ENCODE measurements at regions not wholly inside any gene's neighbourhood (a gene's known extent, or its start where the extent isn't known, plus 50 kb on each side); places are given as distances from the start of the nearest gene placed in this dataset.
A peak's percentile ranks its signal among the peaks of the same experiment; 100 is the strongest.

GRCh38 chr11:95297680-95298452, 66.9 kb upstream of the SESN3 start:
- in situ Hi-C loops (cut with HindIII; ENCODE audit: low sequenced_read_pairs), result no loop called here
- DNase-seq (ENCODE audit: low read depth, low spot score), result no peak
- TF ChIP-seq, protein P1, sequence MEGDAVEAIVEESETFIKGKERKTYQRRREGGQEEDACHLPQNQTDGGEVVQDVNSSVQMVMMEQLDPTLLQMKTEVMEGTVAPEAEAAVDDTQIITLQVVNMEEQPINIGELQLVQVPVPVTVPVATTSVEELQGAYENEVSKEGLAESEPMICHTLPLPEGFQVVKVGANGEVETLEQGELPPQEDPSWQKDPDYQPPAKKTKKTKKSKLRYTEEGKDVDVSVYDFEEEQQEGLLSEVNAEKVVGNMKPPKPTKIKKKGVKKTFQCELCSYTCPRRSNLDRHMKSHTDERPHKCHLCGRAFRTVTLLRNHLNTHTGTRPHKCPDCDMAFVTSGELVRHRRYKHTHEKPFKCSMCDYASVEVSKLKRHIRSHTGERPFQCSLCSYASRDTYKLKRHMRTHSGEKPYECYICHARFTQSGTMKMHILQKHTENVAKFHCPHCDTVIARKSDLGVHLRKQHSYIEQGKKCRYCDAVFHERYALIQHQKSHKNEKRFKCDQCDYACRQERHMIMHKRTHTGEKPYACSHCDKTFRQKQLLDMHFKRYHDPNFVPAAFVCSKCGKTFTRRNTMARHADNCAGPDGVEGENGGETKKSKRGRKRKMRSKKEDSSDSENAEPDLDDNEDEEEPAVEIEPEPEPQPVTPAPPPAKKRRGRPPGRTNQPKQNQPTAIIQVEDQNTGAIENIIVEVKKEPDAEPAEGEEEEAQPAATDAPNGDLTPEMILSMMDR (IDR thresholded peaks at IDR 0.05; ENCODE audit: low read depth, low read length), result no peak
- no peak overlapping the region for H3K4me3 ChIP-seq (ENCODE audit: low read depth, low read length)

- in situ Hi-C loops (cut with HindIII; ENCODE audit: low sequenced_read_pairs), result no loop called here
- no peak for DNase-seq (ENCODE audit: low read depth, low spot score)
- H3K4me3 ChIP-seq (ENCODE audit: low read depth, low read length), result no peak overlapping the region
- TF ChIP-seq, protein P1 (IDR thresholded peaks at IDR 0.05; ENCODE audit: low read depth, low read length), result no peak
These were observed 65.6 kb upstream of the SESN3 start for GRCh38 chr11:95296621-95297025.

GRCh38 chr11:95296165-95296564, 65.2 kb upstream of the SESN3 start:
- DNase-seq (ENCODE audit: low read depth, low spot score), result peak; percentile 29
- TF ChIP-seq, protein P1 (IDR thresholded peaks at IDR 0.05; ENCODE audit: low read depth, low read length), result no peak
- in situ Hi-C loops (cut with HindIII; ENCODE audit: low sequenced_read_pairs), result no loop called here
- no peak overlapping the region for H3K4me3 ChIP-seq (ENCODE audit: low read depth, low read length)

GRCh38 chr11:95295382-95296149, 64.6 kb upstream of the SESN3 start:
- DNase-seq (ENCODE audit: low read depth, low spot score), result no peak
- TF ChIP-seq, protein P1 (IDR thresholded peaks at IDR 0.05; ENCODE audit: low read depth, low read length), result no peak
- in situ Hi-C loops (cut with HindIII; ENCODE audit: low sequenced_read_pairs), result no loop called here
- H3K4me3 ChIP-seq (ENCODE audit: low read depth, low read length), result no peak overlapping the region

DNA sequence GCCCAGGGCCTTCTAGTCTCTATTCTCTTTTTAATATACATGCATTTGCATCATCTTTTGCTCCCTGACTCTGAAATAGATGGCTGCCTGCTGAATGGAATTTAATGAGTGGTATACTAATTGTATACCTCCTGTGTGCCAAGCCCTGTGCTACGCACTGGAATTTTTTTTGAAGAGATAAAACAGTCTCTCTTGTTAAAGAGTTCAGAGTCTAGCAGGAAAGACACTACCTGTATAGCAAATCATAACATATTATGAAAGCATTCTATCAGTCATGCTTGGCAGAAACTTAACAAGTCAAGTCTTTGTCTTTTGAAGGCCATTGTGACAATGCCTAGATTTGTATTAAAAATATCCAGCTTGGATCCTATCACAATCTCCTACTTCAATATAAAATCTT, 63.7 kb upstream of the SESN3 start:
- in situ Hi-C loops (cut with HindIII; ENCODE audit: low sequenced_read_pairs), result no loop called here
- TF ChIP-seq, protein P1 (IDR thresholded peaks at IDR 0.05; ENCODE audit: low read depth, low read length), result no peak

DNA sequence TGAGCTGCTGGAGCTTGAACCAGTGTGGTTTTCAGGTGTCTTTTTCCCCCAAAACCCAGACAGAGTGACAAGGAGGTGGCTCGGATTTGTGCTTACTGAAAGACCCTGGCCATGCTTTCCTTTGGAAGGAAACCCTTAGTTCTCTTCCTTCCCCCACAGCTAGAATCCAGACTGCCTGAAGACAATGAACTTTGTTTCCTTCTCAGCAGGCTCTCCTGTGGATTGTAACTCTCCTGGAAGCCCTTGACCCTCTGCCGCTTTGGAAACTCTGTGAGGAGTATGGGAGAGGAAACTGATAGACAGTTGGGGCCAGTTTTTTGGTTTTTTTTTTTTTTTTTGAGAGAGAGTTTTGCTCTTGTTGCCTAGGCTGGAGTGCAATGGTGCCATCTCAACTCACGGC, 62.1 kb upstream of the SESN3 start:
- no peak overlapping the region for H3K4me3 ChIP-seq (ENCODE audit: low read depth, low read length)
- no peak for DNase-seq (ENCODE audit: low read depth, low spot score)
- TF ChIP-seq, protein P1 (IDR thresholded peaks at IDR 0.05; ENCODE audit: low read depth, low read length), result no peak
- in situ Hi-C loops (cut with HindIII; ENCODE audit: low sequenced_read_pairs), result no loop called here

More for the DNA sequence above, 63.7 kb upstream of the SESN3 start:
- H3K4me3 ChIP-seq (ENCODE audit: low read depth, low read length), result no peak overlapping the region
- DNase-seq (ENCODE audit: low read depth, low spot score), result no peak
